ENCODE measurements at regions not wholly inside any gene's neighbourhood (a gene's known extent, or its start where the extent isn't known, plus 50 kb on each side); places are given as distances from the start of the nearest gene placed in this dataset.

DNA sequence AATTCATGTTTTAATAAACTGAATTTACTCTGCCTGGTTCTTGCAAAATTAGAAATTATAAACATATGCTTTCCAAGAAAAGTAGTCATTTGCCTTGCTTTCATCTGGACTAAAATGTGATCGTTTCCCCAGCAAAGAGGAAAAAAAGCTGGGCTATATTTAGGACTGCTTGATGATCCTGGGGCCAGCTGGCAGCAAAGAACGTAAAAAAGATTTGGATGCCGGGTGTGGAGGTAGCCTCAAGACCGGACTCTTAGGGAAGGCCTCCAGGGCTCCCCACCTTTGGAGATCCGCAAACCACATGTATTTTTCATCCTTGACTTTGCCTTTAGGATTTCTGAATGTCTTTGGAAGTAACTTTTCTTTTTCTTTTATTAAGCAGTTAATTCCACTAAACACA, 156.1 kb upstream of the SEMA6A start:
- TF ChIP-seq POLR2AphosphoS5 (IDR thresholded peaks at IDR 0.05; ENCODE audit: low read depth, low read length) (no peak), POLR2A (IDR thresholded peaks at IDR 0.05; ENCODE audit: low read depth, low read length) (no peak)

Data from GM12892 (cell line).